ENCODE measurements at regions not wholly inside any gene's neighbourhood (a gene's known extent, or its start where the extent isn't known, plus 50 kb on each side); places are given as distances from the start of the nearest gene placed in this dataset.

DNA sequence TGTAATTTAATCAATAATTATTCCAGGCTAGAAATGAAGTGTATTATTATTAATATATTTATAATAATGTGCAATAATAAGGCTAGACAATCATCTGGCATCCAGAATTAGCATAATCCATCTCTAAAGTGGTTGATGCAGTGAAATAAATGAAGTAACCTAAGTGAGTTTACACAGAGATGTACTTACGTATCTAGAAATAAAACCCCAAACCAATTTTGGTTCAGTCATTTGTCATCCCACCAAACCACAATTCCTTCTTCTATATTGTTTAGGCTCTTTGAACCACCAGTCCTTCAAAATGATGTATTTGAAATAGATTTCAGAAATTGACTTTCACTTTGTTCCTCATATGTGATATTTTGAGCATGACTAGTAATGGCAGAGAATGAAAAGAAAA lies 247.6 kb upstream of the MIR17HG start:
- no peak for DNase-seq

GRCh38 chr13:91100944-91101343 lies 246.5 kb upstream of the MIR17HG start:
- DNase-seq, result no peak

DNA sequence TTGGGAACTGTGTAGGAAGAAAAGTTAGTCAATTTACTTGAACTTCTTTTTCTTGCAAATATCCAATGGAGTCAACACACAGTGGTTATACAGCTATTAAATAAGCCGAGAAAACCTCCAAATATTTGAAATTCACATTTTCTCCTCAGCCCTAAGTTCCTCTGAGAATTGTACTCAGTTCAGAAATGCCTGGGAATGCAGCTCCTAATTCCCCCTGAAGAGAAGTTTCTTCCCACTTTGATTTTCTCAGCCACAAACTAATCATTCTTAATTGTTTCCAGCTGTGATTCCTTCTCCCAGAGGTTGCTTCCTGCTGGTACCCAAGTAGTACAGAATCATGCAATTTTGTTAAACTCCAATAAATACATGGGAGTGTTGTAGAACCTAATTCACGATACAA lies 246.1 kb upstream of the MIR17HG start:
- DNase-seq, result no peak

- DNase-seq, result no peak
Measured at GRCh38 chr13:91105270-91105669, 242.2 kb upstream of the MIR17HG start.

GRCh38 chr13:91106565-91106964 lies 240.9 kb upstream of the MIR17HG start:
- DNase-seq, result no peak

GRCh38 chr13:91108315-91108714 lies 239.2 kb upstream of the MIR17HG start:
- DNase-seq, result no peak

DNA sequence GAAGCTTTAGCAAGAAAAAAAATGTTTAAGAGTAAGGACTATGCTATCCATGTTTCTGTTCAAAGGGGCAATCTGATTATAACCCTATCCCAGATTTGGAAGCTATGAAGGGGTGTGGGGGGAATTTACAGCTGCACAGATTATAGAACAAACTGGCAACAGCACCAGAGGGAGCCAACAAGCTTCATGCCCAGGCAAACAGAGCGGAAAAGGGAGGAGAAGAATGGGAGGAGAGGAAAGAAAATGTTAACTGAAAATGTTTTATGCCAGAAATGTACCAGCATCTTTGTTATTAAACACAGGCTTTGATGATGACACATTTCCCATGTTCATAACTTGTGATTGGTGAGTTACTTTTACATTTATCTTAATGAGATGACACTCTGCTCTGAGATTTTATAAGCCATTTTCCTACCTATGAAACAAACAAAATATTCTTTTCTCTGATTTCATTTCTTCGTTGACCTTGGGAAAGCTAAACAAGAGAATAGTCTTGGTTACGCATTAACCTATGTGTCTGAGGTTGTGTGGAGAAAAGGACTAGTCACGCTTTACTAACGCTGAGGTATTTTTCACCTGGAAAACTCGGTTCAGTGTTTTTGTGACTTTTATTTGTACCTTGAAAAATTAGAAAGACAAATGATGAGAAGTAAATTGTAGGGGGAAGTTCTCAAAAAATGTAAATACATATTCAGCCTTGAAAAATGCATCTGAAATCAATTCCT lies 235.8 kb upstream of the MIR17HG start:
- no peak for DNase-seq

- DNase-seq, result no peak
Measured at GRCh38 chr13:91112201-91112923, 235.1 kb upstream of the MIR17HG start.

DNA sequence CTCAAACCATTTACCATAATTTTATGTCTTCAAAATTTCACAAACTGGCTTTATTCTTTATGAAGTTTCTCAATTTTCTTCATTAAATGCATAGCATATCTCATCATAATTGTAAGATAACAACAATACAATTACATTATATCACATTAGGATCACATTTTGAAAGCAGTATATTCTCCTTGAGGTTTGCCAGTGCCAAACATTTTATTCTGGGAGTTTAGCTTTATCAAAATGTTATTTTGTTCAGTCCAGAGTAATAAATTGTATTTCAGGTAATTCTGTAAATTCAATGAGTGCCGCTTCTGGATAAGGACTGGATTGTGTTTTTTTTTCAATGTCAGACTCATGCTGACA lies 234.6 kb upstream of the MIR17HG start:
- DNase-seq, result no peak

GRCh38 chr13:91115776-91116175 lies 231.7 kb upstream of the MIR17HG start:
- no peak for DNase-seq

GRCh38 chr13:91117351-91117750 lies 230.1 kb upstream of the MIR17HG start:
- DNase-seq, result no peak

DNA sequence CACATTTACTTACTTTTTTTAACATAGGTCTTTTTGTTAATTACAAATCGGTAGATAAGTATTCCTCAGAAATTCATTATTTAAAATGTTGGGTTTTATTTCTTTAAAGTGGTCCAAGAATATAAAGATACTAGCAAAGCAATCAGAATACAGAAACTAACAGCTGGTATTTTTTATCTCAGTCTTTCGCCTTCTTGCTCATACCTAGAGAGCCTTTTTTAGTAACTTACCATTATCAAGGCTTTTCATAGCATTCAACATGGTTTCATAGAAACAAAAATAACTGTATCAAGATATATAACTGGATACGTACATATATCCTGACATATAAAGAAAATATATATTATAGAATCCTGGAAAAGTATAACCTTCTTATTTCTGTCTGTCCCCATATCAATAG lies 227.8 kb upstream of the MIR17HG start:
- no peak for DNase-seq

DNA sequence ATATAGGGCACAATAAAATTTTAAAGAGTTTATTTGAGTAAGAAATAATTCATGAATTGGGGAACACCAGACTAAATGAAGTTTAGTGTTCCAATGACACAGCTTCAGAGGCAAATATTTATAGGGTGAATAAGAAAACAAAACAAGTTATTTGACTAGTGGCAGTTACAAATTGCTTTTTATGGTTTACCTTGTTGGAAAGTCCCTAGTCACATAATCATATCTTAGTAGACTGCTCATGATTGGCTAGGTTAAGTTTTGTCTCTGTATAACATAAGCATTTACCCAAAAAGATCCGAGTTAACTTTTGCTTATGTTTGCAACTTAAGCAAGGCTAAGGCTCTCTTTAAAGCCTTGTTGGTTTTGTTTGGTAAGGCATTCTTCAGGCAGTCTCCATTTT lies 224.7 kb upstream of the MIR17HG start:
- DNase-seq, result no peak

GRCh38 chr13:91123456-91124127 lies 223.9 kb upstream of the MIR17HG start:
- DNase-seq, result no peak

GRCh38 chr13:91126806-91127205 lies 220.7 kb upstream of the MIR17HG start:
- DNase-seq, result no peak

- no peak for DNase-seq
Measured at GRCh38 chr13:91127995-91128394, 219.5 kb upstream of the MIR17HG start.

DNA sequence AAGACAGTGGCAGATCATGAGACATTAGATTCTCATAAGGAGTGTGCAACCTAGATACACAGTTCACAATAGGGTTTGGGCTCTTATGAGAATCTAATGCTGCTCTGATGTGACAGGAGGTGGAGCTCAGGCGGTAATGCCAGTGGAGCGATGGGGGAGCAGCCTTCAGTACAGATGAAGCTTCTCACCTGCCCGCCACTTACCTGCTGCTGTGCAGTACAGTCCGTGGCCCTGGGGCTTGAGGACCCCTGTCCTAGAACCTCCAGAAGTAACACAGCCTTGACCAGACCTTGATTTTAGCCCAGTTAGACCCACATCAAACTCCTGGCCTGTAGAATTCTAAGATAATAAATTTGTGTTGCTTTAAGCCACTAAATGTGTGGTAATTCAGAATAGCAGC lies 215.1 kb upstream of the MIR17HG start:
- DNase-seq, result no peak

DNA sequence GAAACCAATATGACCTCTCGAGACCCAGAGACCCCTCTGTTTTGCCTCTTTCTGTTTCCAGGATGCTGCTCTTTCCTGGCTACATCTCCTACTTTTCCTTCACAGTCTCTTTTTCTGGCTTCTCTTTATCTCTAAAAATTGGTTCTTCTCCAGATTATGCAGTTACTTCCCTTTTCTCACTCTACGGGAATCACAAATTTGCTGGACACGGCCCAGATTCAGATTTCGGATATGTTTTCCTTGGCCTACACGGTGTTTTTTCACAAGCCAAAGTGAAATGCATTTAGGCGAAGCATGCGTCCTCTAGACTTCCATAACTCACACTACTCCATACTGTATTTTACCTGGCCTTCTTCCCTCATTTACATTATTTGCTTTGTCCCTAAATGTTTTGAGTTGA lies 214.7 kb upstream of the MIR17HG start:
- no peak for DNase-seq

GRCh38 chr13:91133941-91134802 lies 213.3 kb upstream of the MIR17HG start:
- DNase-seq, result no peak

DNA sequence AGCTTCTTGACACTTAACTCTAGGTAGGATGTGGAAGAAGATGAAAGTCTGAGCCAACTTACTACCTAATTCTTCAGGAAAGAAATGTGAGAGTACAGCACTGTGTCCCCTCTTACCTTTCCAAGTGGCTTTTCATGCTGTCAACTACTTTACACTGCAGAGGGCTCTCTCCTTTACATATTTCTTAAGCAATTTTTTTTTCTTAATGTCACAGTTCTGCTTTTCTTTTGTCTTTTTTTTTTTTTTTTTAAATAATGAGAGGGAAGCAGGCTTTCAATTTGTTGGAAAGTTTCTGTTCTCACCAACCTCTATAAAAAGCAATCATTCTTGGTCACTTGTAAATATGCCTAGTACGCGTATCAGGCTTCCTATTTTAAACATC lies 212.7 kb upstream of the MIR17HG start:
- no peak for DNase-seq

DNA sequence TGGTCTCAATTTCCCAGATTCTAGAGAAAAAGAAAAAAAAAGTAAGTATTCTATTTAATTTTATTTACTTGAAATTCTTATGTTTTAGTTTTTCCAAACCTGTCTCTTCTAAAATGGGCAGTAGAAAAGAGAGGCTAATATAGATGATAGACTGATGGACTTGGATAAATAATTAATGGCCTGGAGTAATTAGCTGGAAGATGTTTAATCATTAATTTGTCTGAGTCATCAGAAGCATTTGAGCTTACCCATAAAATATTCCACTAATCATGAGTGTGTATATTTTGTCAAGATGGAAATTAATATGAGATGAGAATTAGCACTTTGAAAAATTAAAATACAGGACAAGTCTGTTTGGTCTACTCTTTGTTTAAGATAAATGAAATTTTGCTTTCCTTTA lies 212.1 kb upstream of the MIR17HG start:
- no peak for DNase-seq

- no peak for DNase-seq
Measured at GRCh38 chr13:91135968-91136367, 211.5 kb upstream of the MIR17HG start.

DNA sequence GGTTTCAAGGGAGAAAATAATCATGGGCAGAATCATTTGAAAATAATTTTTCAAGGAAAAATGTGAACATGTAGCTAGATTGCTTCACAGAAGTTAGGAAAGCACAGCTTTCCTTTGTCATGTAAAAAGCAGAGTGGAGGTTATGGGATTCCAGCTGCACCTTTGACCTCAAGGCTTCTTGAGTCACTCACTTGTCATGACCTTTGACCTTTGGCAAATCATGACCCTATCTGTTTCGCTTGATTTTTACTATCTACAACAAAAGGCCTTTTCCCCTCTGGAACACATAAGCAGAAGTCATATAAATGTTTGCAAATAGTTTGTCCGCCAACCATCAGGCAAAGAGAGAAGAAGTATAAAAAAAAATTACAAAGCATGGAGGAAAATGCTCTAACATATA lies 210.7 kb upstream of the MIR17HG start:
- DNase-seq, result no peak

Data from GF-D8 (cell line).